Astrocyte (in vitro differentiated cells and primary cell): ENCODE measurements at regions not wholly inside any gene's neighbourhood (a gene's known extent, or its start where the extent isn't known, plus 50 kb on each side); places are given as distances from the start of the nearest gene placed in this dataset.
"Not testable (repeated sequence)": the region's sequence is repeated elsewhere in the genome, so short reads cannot be mapped to it uniquely, and the experiment has no call there.

ENCODE experiments used
- CTCF ChIP-seq: IDR thresholded peaks from 2 replicates; pipeline ENCODE4 v1.5.1; 2011; ENCODE audit warnings: low read depth, mild to moderate bottlenecking, inconsistent platforms, low read length, moderate library complexity; ENCODE audit not compliant: insufficient read depth
- EZH2 ChIP-seq: IDR thresholded peaks from 2 replicates; pipeline ENCODE4 v1.6.1; 2012; ENCODE audit warnings: mild to moderate bottlenecking, low read length, inconsistent platforms; ENCODE audit not compliant: insufficient read depth

DNA sequence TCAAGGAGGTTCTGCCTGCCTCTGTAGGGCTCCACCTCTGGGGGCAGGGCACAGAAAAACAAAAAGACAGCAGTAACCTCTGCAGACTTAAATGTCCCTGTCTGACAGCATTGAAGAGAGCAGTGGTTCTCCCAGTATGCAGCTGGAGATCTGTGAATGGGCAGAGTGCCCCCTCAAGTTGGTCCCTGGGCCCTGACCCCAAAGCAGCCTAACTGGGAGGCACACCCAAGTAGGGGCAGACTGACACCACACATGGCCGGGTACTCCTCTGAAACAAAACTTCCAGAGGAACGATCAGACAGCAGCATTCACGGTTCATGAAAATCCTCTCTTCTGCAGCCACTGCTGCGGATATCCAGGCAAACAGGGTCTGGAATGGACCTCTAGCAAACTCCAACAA, 409.2 kb downstream of the ALG10 start:
- TF ChIP-seq EZH2, CTCF: not testable (repeated sequence)
